GM03348 (cell line): ENCODE measurements at regions not wholly inside any gene's neighbourhood (a gene's known extent, or its start where the extent isn't known, plus 50 kb on each side); places are given as distances from the start of the nearest gene placed in this dataset.

Experiments used
- DNase-seq: peaks from one replicate; pipeline ENCODE4 v3.0.0; 2012; ENCODE audit warnings: low spot score

DNA sequence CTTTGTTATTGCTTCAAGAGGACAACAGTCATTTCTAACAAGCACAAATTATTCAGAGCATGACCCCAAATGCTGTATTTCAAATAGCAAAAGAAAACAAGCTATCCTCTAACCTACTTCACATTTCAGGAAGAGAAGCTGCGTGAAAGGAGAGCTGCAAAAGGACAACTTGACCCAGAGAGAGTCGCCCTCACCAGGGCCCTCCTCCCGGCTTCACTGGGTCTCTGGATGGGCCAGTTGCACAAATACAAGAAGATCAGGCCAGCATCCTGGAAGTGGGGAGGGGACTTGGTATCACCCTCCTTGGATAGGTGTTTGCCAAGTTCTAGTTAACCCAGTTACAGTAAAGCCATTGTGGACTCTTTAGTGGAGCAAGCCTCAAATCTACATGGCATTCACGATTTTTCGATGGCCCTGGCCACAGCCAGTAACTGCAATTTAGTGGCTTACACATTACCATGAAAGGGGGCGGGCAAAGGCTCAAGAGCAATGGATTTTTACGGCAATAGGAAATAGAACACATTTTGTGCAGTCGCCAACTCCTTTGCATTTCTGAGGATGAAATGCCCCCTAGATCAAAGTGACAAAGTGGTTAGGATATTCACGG is 166.9 kb upstream of the DIO2 start:
- DNase-seq, result no peak

DNA sequence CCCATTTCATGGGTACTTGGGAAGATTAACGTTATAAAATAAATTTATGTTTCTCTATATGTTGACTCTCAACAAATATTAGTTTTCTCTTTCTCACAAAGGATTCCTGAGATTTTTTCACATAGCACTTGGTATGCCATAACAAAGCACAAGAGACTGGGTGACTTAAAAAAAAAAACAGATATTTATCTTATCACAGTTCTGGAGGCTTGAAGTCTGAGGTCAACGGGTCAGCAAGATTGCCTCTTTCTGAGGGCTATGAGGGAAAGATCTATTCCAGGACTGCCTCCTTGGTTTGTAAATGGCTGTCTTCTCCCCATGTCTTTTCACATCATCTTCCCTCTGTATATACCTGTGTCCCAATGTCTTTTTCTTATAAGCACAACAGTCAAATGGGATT is 153.5 kb upstream of the DIO2 start:
- no peak for DNase-seq

DNA sequence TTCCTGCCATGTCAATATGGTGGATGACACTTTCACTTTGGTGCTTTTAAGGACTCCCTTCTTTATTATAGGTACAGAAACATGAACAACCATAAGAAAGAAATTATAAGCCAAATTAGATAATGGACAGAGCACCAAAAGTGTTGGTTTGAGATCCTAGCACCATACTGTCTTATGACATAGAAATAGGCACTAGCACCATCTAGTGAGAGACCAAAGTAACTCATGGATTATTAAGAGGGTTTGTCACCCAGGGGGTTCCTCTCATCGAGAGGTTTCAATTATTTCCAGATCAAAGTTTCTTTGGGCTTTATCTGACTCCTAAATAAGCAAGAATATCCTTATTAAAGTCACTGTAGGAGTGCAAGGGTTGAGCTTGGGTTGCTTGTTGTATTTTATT is 153.0 kb upstream of the DIO2 start:
- peak; percentile 21 for DNase-seq

DNA sequence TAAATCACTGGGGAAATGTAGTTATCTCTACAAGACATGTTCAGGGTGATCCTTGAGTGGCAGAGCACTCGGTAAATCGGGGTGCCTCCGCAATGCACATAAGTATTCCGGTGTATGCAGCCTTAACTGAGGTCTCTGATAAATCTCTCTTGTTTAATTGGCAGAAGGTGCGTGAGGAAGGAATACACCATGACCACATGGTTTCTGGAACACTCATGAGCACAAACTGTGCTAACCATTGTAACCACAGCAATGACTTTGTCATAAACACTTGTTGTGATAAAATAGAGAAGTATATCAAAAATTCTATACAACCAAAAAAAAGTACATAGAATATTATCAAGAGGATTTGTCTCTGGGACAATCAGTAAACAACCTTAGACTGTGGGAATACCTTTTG is 146.8 kb upstream of the DIO2 start:
- no peak for DNase-seq

DNA sequence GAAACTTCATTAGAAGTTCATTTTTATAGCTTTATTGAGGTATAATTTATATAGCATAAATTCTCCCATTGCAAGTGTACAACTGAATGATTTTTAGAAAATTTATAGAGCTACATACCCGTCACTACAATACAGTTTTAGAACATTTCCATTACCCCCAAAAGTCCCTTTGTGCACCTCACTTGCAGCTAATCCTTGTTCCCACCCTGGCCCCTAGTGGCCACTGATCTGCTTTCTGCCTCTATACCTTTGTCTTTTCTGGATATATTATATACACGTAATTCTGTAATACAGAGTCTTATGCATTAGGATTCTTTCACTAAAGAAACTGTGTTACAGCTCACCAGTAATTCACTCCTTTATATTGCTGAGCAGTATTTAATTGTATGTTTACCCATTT is 145.1 kb upstream of the DIO2 start:
- peak; percentile 6 for DNase-seq

DNA sequence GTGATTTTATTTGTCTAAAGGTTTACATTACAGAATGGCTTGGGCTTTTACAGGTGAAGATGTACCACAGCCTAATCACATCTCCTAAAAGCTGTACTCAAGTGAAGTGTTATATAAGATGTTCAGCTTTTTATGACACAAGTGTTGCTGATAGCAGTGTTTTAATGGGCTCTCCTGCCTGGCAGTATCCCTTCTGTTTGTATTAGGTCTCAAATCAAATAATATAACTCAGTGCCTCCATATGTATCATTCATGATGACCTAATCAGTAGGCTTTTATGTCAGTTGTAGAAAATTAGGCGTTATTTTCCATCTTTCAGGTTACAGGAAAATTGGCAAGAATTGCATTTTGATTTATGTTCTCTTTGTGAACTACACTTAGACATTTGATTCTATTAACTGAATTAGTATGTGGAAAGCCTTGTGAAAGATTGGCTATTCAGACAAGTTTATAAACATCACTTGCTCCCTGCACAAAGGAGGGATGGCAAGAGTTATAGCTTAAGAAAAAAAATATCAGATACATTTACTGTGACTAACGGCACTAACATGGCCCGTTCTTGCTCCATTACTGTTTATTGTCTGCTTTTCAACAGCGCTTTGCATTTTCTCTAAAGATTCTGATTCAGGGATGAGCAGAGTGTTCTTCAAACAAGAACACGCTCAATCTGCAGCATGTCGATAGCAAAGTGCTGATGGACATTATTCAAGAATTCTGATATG is 143.7 kb upstream of the DIO2 start:
- no peak for DNase-seq

DNA sequence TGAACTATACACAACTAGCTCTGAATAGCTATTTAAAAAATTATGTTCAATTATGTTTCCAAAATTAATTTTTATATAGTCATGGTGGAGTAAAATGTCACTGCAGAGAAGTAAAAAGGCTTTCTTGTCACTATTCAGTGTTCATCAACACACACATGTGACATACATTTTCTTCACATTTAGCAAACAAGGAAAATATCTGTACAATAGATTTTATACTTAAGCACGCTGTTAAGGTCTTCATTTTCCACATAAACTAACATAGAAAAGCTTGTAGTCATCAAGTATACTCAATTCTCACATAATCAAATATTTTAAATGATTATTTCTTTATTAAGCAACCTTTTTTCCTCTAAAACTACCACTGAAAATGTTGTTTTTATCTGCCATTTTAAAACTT is 141.2 kb upstream of the DIO2 start:
- DNase-seq, result no peak

DNA sequence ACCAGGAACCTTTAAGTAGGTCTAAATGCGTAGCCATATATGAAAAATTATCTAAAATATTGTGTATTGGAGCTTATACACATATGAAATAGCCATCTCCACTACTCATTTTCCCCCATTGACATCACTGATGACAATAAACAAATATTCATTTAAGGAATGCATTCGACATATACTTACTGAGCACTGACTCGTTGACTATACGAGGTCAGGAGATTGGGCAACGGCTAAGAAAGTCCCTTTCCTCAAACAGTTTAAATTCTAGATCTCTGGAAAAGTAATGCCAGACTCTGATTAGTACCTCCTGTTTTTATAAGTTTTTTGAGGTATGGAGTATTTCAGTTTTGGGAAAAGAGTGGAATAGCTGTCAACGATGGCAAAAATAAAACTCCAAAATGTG is 139.4 kb upstream of the DIO2 start:
- no peak for DNase-seq

DNA sequence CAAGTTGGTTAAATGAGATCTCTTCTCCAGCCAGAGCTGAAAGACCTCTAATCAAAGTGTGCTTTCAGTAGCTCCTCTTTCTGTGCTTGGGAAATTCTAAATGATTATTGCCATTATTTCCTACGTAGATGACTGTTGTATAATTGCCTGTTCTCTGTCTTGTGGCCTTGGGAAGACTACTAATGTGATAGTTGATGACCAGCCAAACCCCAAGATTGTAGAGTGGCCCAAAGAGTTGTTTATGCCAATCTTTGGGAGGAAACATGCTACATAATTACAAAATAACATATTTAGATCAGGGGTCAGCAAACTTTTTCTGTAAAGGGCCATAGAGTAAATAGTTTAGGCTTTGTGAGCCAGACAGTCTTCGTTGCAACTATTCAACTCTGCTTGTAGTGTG is 135.1 kb upstream of the DIO2 start:
- DNase-seq, result no peak

DNA sequence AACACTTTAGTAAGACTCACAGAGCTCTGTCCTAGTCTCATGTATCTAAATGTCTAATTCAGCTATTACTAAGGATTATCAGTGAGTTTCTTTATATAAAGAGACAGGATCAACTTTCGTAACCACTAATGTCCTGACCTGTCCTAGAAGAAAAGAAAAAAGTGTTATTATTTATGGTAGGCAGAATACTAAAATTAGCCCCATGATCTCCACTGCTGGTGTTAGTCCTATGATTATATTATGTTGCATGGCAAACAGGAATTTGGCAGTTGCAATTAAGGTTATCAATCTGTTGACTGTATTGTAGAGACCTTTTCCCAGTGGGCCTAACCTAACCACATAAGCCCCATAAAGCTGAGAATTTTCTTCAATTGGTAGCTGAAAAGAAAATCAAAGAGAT is 132.9 kb upstream of the DIO2 start:
- no peak for DNase-seq

DNA sequence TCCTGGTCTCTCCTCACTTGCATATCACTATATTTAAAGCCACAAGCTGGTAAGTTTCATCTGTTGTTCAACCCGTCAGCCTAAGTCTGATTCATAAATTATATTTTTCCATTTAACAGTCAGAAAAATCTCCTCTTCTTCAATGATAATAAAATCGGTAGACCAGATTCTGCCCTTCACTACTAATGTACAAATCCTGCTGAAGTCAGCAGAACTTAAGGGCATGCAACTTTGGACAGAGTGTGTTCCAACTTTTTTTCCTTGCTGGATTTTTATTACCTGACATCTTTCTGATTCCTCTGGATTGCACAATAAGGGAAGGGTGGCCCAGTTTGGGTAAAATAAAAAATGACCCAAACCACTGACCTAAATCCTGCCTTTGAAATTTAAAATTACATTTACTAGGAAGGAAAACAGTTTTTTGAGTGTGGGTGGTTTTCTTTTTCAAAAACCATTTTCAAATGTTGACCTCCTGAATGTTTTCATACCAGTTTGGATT is 125.4 kb upstream of the DIO2 start:
- DNase-seq, result no peak

DNA sequence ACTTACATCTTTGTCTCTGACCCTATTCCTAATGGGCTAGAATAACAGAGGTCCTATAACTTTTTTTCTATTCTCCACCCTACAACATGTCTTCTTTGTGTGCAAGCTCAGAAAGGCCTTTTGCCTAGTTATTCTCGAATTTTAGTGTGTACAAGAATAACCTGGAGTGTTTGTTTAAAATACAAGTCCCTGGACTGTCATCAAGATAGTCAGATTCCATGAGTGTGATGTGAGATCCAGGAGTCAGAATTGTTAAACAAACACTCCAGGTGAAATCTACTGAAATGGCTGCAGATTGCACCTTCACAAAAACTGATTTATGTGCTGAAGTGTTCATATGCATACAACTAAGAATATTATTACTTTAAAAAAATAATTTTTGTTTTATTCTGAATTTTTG is 114.4 kb upstream of the DIO2 start:
- no peak for DNase-seq

DNA sequence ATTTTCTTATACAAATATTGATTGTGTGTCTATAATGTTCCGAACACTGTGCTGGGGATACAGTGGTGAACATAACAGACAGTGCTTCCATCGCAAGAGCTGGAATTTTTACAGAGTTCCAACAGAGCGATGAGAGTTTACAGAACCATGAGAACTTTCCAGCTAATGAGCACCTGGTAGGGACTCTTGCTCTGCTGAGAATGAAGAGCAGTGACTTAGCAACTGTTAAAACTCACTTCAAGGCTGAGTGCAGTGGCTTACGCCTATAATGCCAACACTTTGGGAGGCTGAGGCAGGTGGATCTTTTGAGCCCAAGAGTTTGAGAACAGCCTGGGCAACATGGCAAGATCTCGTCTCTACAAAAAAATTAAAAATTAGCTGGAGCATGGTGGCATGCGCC is 113.8 kb upstream of the DIO2 start:
- DNase-seq, result no peak

DNA sequence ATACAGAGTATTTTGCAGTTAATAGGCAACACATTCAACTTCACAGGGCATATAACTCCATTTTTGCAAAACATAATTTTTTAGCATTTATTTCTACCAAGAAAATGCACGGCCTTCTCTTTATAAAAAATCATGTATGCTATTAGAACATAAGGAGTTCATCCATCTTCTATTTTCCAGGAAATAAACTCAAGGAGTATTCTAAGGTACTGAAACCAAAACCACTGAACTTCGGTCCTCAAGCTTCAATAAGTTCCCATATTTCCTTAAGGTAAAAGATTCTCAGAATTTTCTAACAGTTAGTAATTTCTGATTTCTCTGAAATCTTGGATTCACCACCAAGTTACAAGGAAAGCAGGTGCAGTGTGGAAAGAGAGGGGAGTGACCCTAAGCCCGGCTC is 113.3 kb upstream of the DIO2 start:
- no peak for DNase-seq

DNA sequence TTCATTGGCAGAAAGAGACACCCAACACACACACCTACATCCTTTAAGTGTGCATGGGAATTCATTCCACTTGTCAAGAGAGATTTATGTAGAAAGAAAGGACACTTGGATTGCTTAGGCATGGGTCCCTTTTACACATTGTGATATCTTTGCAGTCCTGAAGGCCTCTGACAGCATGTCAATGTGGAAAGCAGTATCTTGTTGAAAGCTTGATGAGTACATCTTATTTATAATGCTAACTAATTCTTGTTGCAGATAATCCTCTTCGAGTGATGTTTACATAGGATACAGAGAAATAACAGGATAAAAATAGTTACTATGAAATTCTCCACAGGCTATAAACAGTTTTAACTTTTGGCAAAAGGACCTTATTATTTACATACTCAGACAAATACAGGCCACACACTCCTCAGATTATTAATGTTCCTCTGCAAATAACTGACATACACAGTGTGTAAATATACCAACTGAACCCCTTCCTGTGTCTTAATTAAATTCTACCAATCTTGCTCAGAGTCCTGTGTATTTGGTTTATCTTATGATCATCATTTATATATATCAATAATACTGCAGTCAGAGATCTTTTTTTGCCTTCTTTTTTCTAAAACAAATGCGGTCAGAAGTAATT is 111.8 kb upstream of the DIO2 start:
- DNase-seq, result no peak

DNA sequence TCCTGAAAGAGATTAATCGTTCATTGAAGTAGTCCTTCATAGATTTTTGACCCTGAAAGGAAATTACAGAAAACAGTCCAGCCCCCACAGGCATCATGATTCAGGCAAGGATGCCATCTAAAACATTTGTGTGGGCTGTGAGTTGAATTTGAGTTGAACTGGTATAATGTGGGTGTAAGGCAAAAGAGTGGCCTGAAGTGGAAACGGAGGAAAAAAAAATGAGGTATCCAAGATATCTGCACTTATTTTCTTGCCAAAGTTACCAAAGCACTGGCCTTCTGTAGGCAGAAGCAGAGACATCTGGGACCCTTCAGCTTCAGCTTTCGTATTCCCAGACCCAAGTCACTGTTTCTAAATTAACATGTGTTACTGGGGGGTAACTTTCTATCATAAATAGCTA is 105.1 kb upstream of the DIO2 start:
- peak; percentile 38 for DNase-seq

DNA sequence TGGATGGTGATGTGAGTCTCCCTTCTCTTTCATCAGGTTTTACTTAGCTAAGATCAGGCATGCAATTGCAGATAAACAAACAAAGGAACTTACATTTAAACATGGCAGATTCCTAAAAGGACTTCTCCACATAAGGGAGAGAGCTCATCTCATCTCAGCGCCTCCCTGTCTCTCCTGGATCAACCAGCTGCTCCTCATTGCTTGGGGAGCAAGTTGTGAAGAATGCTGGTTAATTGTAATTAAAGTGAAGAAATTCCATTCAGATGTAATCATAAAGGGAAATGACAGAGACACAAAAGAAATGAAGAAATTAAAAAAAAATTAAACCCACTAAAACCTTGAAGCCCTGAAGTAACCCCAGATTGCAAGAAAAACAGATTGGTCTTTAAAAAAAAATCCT is 104.4 kb upstream of the DIO2 start:
- peak; percentile 40 for DNase-seq

DNA sequence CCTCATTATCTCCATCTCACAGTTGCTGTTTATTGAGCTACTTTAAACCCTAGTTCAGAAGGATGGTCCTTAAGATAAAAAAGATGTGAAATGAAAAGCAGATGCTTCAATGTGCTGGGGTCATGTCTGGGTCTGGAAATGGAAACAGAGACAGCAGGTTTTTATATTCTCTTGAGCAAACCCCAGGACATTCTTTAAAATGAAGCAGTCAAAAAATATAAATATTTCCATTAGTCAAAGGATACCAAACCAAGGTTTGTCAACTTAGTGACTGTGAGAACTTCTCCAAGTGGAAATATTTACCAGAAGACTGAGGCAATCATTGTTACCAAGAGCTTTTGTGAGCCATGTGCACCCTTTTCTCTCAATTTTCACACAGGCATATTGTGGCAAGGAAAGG is 102.5 kb upstream of the DIO2 start:
- DNase-seq, result peak; percentile 16

DNA sequence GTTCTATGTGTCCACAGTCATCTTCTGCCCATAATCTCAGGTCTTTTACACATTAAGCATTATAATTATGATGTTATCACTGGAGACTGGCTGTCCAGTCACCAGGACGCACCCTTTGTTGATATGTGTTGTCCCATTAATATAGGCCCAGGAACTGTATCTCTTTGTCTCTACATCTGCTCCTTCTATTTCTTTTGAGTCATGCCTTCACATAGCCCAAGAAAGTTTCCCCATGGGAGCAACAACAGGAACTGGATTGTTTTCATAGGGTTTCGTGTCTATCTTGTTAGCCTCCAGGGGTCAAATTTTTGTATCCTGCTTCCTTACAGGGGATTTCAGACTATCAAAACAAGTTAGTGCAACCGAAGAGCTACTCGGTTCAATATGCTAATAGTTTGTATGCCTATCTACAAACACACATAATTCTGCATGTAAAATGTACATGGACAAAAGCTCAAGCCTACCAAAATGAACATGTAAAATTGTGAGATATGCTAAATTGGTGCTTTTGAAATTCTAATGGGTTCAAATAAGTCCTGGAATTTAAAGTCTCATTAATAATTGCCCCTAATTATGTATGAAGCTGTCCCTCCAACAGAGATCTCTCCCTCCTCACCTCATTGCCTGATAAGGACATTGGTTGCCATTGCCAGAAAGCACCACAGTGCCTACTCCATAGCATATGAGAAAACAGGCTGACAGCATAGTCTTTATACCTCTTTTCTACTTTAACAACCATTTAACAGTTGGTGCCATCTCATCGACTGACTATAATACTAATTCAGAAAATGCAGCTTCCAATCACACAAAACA is 99.8 kb upstream of the DIO2 start:
- no peak for DNase-seq

DNA sequence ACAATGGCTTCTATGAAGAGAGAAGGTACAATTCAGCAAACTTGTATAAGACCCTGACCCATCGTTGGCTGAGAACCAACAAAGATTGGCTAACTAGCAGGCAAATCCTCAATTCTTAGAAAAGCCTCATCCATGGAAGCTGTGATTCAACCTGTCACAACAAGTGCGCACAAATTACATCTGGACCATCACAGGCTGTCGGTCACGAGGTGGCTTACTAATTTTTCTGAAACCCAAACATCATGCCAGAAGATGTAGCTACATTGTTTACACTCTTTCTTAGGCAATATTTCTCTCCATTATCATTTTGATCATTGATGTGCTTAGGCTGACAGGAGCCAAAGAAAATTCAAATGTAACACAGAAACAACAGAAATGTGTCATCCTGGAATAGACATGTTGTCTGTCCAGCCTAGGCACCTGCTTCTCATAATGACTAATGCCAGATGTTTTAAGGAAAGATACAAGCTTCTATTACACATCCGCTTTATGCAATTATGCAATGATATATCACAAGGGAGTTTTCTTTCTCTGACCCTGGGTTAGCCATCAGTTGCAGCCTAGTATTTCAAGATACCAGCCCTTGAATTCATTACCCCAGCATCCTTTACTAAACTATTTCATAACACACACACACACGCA is 92.9 kb upstream of the DIO2 start:
- peak; percentile 25 for DNase-seq

DNA sequence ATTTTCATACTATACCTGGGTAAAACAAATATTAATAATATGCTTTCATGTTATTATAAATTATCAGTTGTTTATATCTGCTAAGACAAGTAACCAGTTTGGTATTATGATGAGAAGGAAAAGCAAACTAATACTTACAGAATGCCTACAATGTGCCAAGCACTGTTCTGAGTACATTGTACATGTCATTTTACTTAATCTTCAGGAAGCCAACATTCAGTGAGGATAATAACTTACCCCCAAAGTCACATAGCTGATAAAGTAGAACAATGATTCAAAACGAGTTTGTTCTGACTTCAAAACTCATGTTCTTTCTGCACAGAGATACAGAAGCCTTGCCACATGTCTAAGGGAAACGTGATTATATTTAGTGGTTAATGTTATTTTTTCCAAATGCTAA is 89.0 kb upstream of the DIO2 start:
- DNase-seq, result no peak

DNA sequence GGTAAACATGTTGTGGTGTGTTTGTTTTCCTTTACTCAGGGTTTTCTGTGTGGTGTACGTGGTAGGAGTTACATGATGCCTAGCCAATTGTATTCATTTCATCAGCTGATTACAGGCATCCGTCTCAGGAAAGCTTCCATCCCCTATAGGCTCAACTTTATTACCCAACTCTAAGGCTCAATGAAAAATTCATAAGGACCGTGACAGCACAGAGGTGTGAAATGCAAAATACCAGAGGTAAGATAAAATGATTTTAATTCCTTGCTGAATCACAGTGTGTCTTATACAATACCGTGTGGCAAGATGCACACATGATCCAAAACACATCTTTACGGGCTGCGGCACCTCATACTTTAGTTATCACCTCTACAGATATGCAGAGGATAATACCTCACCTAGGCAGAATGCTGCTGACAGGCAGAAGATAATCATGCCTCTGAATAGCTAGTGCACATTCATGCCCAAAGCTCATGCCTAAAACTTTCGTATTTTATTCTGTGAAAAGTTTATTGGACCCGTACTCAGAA is 87.2 kb upstream of the DIO2 start:
- no peak for DNase-seq
